GM21367 (cell line): ENCODE measurements at regions not wholly inside any gene's neighbourhood (a gene's known extent, or its start where the extent isn't known, plus 50 kb on each side); places are given as distances from the start of the nearest gene placed in this dataset.

Experiments used
- ATAC-seq: cut with Tn5 transposase; IDR thresholded peaks from one replicate; pipeline ENCODE4 v1.9.1; 2021; ENCODE audit not compliant: unreplicated experiment

- no peak for ATAC-seq
These were observed 180.6 kb upstream of the STXBP5 start for GRCh38 chr6:147023581-147023980.

- no peak for ATAC-seq
These were observed 174.3 kb upstream of the STXBP5 start for GRCh38 chr6:147029923-147030322.

- no peak for ATAC-seq
These were observed 170.9 kb upstream of the STXBP5 start for GRCh38 chr6:147033267-147033666.

GRCh38 chr6:147035886-147036285 lies 168.3 kb upstream of the STXBP5 start:
- no peak for ATAC-seq

- no peak for ATAC-seq
These were observed 166.3 kb upstream of the STXBP5 start for GRCh38 chr6:147037881-147038280.

GRCh38 chr6:147040121-147040910 lies 163.9 kb upstream of the STXBP5 start:
- no peak for ATAC-seq

- ATAC-seq, result no peak
These were observed 161.5 kb upstream of the STXBP5 start for GRCh38 chr6:147042679-147043078.

- ATAC-seq, result no peak
These were observed 160.2 kb upstream of the STXBP5 start for GRCh38 chr6:147043994-147044477.

GRCh38 chr6:147046141-147046877 lies 157.9 kb upstream of the STXBP5 start:
- ATAC-seq, result no peak

GRCh38 chr6:147048930-147049329 lies 155.3 kb upstream of the STXBP5 start:
- no peak for ATAC-seq

GRCh38 chr6:147053311-147053921 lies 150.8 kb upstream of the STXBP5 start:
- ATAC-seq, result no peak

- ATAC-seq, result no peak
These were observed 150.1 kb upstream of the STXBP5 start for GRCh38 chr6:147054158-147054557.

GRCh38 chr6:147054871-147055270 lies 149.3 kb upstream of the STXBP5 start:
- no peak for ATAC-seq

- no peak for ATAC-seq
These were observed 148.3 kb upstream of the STXBP5 start for GRCh38 chr6:147055821-147056392.

- no peak for ATAC-seq
These were observed 147.0 kb upstream of the STXBP5 start for GRCh38 chr6:147057188-147057587.

GRCh38 chr6:147057705-147058342 lies 146.4 kb upstream of the STXBP5 start:
- ATAC-seq, result no peak

GRCh38 chr6:147058786-147059385 lies 145.3 kb upstream of the STXBP5 start:
- ATAC-seq, result no peak

- no peak for ATAC-seq
These were observed 143.6 kb upstream of the STXBP5 start for GRCh38 chr6:147060636-147061035.

GRCh38 chr6:147061252-147061651 lies 143.0 kb upstream of the STXBP5 start:
- ATAC-seq, result no peak

GRCh38 chr6:147063469-147064031 lies 140.7 kb upstream of the STXBP5 start:
- ATAC-seq, result no peak
